Dermis blood vessel endothelial cell (primary cell): ENCODE measurements at regions not wholly inside any gene's neighbourhood (a gene's known extent, or its start where the extent isn't known, plus 50 kb on each side); places are given as distances from the start of the nearest gene placed in this dataset.
"Not testable (repeated sequence)": the region's sequence is repeated elsewhere in the genome, so short reads cannot be mapped to it uniquely, and the experiment has no call there.

Experiments
- DNase-seq: peaks from one replicate; pipeline ENCODE4 v3.0.0; 2010

DNA sequence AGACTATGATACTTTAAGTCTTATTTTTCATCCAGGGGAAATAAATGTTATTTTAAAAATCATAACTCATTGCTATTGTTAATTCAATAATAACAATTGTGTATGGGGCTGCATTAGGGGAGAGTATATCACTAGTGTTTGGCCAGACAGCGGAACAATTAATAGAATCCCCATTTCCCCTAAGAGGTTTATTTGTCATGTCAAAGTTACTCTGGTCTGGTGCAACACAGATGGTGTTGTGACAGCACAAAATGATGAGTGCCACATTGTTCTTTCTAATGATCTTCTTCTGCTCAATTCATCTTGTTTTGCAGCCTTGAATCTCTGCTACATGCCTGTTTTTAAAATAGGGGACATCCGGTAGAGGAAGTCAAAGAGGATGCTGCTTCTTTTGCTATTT is 351.6 kb downstream of the NSUN3 start:
- DNase-seq: peak; percentile 1

- no peak for DNase-seq
Measured at GRCh38 chr3:94416768-94417167, 353.9 kb downstream of the NSUN3 start.

GRCh38 chr3:94417963-94418455 is 355.1 kb downstream of the NSUN3 start:
- DNase-seq: no peak

DNA sequence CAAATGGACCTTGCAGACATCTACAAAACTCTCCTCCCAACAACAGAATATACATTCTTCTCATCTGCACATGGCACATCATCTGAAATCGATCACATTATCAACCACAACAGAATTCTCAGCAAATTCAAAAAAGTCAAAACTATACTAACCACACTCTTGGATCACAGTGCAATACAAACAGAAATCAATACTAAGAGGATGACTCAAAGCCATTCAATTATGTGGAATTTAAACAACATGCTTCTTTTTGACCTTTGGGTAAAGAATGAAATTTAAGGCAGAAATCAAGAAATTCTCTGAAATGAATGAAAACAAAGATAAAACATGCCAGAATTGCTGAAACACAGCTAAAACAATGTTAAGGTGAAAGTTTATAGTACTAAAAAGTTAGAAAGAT is 358.1 kb downstream of the NSUN3 start:
- no peak for DNase-seq

GRCh38 chr3:94423578-94423977 is 360.7 kb downstream of the NSUN3 start:
- no peak for DNase-seq

DNA sequence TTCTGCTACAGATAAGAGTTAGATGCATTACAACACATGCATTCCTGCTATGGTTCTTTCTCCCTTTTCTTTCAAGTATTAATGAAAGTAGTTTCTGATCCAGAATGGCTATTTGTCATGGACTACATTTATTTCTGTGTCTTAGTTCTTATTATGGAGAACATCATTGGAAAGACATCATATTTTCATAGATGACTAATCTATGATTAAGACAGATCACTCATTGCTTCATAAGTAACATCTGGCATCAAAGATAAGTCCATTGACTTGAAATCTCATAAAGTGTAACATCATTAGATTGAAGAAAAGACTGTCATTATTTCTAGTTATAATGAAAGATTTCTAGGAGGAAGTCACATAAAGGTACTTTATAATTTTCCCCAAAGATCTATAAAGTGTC is 366.7 kb downstream of the NSUN3 start:
- no peak for DNase-seq

- DNase-seq: no peak
Measured at GRCh38 chr3:94431876-94432570, 369.2 kb downstream of the NSUN3 start.

- peak; percentile 55 for DNase-seq
Measured at GRCh38 chr3:94433811-94434210, 370.9 kb downstream of the NSUN3 start.

DNA sequence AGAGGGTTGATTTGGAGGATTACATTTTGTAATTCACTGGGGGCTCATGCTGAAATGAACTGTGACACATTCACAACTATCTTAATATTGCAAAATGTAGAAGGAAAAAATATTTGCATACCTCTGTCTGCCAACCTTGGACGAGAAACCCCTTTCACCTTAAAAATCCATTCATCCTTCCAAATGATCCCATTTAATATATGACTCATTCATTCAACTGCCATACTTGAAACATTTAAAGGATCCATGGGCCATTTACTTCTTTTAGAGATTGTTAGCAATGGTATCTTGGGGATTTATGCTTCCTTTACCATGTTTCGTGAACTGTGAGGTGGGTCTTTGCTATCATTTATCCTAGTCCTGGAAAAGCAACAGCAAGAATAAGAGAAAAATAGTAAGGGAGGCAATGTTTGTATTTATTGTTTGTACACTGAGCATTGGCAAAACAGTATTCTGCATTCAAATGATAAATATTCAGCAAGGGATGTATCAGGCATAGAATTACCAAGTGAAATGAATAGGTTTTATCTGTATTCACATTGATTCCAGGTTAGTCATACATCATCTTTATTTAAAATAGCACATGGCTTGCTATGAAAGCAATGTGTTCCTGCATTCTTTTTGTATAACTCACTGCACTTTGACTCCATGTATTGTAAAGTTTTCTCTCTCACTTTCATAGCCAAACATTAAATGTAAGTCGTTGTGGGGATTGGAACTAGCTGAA is 378.1 kb downstream of the NSUN3 start:
- DNase-seq: peak; percentile 58

DNA sequence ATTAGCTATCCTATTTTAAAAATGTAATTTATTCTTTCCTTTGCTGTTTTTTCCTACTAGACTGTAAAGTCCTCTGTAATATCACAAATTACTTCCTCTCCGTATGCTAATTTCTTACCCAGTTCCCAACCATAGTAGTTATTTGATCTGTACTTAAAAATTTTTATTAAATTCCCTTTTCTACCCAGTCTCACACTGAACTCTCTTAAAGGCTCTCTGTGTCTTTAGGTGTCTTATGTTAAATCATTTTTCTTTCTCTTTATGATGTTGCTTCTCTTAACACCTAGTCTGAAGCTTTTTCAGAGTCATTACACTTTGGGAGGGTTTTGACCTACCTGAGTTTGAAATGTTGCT is 378.6 kb downstream of the NSUN3 start:
- peak; percentile 0 for DNase-seq

DNA sequence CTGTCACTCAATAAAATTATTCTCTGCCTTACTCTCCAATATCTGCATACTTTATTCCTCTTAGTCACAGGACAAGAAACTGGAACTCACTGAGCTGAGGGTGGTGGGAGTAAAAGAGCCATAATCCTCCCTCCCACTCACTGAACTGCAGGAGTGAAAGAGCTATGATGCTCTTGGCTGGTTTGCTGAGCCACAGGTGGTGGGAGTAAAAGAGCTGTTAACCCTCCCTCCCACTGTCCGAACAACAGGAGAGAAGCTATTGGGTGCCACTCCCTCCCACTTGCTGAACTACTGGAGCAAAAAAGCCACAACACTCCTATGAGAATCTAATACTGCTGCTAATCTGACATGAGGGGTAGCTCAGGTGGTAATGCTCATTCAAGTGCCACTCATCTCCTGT is 391.0 kb downstream of the NSUN3 start:
- DNase-seq: no peak

DNA sequence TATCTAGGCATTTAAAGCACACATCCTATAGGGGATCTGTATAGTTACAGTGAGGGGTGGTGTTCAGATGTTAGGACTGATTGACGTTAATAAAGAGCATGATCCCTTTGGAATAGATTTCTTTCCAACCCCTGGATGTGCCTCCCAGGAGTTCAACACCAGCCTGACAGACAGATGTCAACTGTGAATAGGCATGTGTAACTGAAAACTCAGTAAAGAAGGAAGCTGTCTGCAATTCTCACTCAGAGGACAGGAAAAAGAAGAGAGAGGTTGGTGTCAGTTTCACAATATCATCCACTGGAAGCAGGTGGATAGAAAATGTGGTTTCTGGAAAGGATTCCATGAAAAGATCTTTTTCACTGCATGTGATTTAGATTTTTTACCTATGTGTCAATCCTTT is 396.3 kb downstream of the NSUN3 start:
- DNase-seq: no peak

GRCh38 chr3:94460931-94461330 is 398.1 kb downstream of the NSUN3 start:
- no peak for DNase-seq

- no peak for DNase-seq
Measured at GRCh38 chr3:94462931-94463330, 400.1 kb downstream of the NSUN3 start.

DNA sequence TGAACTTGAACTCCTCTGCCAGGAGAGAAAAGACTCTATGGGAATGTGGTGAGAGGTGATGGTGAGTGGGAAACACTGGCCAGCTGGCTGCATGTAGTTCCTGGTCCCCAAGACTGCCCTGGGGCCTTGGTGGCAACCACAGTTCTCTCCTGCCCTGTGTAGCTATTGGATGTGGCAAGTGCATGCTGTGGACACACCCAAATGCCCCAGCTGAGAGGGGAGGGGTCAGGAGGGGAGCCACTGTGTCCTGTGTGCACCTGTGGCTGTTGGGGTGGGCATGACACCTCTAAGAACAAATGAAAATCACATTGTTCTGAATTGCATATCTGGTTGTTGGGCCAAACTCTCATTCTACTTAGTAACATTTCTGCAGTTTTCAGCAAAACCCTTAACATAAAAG is 409.6 kb downstream of the NSUN3 start:
- no peak for DNase-seq

GRCh38 chr3:94481226-94481898 is 418.5 kb downstream of the NSUN3 start:
- DNase-seq: no peak

DNA sequence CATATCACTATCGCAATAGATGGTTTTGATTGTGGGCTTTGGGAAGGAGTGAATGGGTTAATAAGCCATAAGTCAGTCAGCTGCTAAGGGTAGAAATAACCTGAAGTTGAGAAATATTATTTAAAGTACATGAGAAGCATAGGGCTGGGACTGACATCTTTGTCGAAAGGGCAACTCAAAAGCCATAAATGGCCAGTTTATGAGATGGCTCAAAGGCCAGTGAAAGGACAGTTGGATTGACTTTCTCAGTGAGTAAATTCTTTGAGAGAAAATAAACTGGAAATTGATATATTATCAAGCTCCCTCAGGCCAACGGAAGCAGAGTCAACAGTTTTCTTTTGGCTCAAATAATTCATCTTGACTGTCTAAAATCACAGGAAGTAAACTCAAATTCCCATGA is 419.8 kb downstream of the NSUN3 start:
- DNase-seq: no peak

- no peak for DNase-seq
Measured at GRCh38 chr3:94483403-94483802, 420.5 kb downstream of the NSUN3 start.

- DNase-seq: no peak
Measured at GRCh38 chr3:94494992-94495391, 432.1 kb downstream of the NSUN3 start.

DNA sequence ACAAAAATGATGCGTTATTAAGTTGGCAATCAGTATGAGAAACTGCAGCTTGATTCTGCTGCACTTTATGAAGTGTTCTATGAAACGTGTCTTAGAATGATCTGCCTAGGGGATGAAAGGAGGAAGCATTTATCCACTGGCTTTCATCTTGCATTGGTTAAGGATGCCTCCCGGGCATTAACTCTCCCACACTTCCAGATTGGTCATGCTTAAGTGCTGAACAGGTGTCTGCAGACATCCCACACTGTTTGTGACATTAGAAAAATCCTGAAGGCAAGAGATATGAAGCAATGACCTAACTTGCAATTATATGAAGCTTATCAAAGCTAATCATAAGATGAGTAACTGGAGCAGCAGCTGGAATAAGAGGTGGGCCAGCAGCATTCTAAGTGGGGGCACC is 437.3 kb downstream of the NSUN3 start:
- no peak for DNase-seq

DNA sequence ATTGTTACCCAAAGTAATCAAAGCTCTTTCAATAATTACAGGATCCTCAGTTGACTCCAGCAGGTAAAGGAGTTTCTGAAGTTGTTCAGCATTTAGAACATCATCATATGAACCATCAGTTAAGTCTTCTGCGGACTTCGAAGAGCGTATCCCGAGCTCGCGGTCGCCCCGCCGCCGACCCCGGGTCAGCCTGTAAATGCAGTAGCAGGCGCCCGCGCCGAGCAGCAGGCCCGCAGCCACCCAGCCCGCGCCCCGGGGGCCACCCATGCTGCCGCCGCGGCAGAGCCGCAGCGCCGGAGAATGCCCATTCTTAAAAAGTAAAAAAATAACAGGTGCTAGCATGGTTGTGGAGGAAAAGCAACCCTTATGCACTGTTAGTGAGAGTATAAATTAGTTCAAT is 444.5 kb downstream of the NSUN3 start:
- not testable (repeated sequence) for DNase-seq

- no peak for DNase-seq
Measured at GRCh38 chr3:94512876-94513275, 450.0 kb downstream of the NSUN3 start.

DNA sequence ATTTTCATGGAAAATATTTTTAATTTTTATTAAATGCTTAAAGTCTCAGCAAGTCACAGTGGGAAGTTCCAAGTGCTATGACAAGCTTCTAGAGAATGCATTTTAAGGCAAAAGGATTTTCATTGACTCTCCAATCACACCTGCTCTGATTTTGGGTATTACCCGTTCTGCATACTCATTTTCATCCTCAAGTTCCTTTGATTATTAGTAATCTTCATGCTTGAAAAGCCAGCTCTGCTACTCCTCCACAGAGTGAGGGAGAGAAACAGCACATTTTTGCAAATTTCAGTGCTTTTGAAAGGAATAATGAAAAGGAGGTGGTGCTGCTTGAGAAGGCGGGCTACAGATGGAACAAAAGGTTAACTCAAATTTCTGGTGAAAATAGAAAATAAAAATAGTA is 450.7 kb downstream of the NSUN3 start:
- no peak for DNase-seq

GRCh38 chr3:94515983-94516382 is 453.1 kb downstream of the NSUN3 start:
- DNase-seq: no peak
